HG02588 (cell line): ENCODE measurements at regions not wholly inside any gene's neighbourhood (a gene's known extent, or its start where the extent isn't known, plus 50 kb on each side); places are given as distances from the start of the nearest gene placed in this dataset.

ENCODE experiments used
- ATAC-seq: cut with Tn5 transposase; IDR thresholded peaks from one replicate; pipeline ENCODE4 v1.9.1; 2021; ENCODE audit warnings: mild to moderate bottlenecking, moderate library complexity; ENCODE audit not compliant: unreplicated experiment

DNA sequence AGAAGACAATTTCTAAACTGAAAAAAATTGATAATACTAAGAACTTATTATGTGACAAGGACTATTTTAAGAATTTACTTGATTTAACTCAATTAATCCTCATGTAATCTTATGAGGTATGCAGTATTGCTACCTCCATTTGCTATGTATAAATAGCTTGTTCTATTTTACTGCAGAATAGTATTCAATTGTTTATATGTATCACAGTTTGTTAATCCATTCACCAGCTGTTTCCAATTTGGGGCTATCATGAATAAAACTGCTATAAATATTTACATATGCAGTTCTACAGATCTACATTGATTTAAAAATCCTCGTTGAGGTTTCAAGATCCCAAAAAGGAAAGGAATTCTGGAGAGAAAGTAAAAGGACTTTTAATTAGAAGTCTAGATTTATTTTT lies 54.8 kb upstream of the DOCK10 start:
- ATAC-seq, result no peak
